Epithelial cell of esophagus (primary cell): ENCODE measurements at regions not wholly inside any gene's neighbourhood (a gene's known extent, or its start where the extent isn't known, plus 50 kb on each side); places are given as distances from the start of the nearest gene placed in this dataset.

Experiments used
- DNase-seq: peaks from one replicate; pipeline ENCODE4 v3.0.0; 2010; ENCODE audit warnings: low read depth
- H3K4me3 ChIP-seq: 2 replicates; pipeline ENCODE4 v1.5.1; 2011; ENCODE audit warnings: mild to moderate bottlenecking, low read length, control low read depth
- TF ChIP-seq, protein P1 (sequence below): IDR thresholded peaks from 2 replicates; pipeline ENCODE4 v1.5.1; 2011; ENCODE audit warnings: low read depth, mild to moderate bottlenecking, low read length, control low read depth, inconsistent platforms; ENCODE audit not compliant: insufficient read depth; ENCODE audit errors: missing control alignments

DNA sequence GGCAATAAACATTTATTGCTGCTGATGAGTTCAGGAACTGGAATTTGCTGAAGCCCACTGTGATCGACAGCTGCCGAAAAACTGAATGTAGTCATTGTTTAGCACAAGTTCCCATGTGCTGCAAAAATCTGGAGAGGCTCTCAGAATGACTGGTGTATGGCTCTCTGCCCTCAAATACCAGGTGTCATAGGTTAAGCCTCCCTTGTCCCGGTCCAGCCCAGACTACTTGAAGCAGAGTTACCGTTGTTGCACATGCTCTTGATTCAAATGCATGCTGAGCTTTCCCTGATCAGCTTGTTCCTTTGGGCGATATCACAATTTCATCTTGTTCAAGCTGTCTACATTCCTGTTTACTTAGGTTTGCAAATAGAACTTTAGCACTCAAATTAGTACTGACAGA, 625.2 kb downstream of the CPS1 start:
- DNase-seq: no peak
- TF ChIP-seq, protein P1, sequence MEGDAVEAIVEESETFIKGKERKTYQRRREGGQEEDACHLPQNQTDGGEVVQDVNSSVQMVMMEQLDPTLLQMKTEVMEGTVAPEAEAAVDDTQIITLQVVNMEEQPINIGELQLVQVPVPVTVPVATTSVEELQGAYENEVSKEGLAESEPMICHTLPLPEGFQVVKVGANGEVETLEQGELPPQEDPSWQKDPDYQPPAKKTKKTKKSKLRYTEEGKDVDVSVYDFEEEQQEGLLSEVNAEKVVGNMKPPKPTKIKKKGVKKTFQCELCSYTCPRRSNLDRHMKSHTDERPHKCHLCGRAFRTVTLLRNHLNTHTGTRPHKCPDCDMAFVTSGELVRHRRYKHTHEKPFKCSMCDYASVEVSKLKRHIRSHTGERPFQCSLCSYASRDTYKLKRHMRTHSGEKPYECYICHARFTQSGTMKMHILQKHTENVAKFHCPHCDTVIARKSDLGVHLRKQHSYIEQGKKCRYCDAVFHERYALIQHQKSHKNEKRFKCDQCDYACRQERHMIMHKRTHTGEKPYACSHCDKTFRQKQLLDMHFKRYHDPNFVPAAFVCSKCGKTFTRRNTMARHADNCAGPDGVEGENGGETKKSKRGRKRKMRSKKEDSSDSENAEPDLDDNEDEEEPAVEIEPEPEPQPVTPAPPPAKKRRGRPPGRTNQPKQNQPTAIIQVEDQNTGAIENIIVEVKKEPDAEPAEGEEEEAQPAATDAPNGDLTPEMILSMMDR: no peak
- H3K4me3 ChIP-seq: no peak overlapping the region

DNA sequence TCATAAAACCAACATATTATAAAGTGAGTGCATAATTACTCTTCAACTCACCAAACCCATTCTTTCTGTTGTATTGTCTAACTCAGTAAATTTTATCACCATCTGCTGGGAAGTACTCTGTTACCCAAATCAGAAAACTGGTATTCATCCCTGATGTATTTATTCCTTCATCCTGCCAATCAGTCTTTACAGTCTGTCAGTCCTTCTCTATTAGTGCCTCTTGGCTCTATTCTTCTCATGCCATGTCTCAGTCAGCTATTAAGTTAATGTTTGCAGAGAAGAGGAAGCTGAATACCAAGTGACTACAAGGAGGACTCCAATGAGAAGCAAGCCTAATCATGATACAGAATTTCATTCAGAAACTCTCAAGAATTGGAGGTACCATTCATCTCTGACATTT, 631.2 kb downstream of the CPS1 start:
- TF ChIP-seq, protein P1: no peak
- no peak for DNase-seq
- H3K4me3 ChIP-seq: no peak overlapping the region

DNA sequence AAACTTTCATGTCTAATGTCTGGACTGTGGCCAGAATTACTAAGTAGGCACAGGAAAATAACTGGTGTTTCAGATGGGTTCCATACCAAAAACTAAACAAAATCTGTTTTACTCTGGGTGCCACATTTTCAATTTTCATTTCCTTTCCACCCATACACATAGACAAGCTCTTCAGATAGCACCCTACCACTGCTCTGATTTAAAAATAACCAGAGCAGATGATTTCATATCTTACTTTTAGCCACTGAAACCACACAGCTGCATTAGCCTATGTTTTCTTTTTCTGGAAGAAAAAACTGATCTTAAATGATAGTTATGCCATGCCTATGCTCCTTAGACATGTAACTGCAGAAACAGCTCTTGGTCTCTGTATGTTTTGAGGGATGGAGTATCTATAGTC, 647.6 kb downstream of the CPS1 start:
- DNase-seq: no peak
- H3K4me3 ChIP-seq: no peak overlapping the region
- TF ChIP-seq, protein P1: no peak

DNA sequence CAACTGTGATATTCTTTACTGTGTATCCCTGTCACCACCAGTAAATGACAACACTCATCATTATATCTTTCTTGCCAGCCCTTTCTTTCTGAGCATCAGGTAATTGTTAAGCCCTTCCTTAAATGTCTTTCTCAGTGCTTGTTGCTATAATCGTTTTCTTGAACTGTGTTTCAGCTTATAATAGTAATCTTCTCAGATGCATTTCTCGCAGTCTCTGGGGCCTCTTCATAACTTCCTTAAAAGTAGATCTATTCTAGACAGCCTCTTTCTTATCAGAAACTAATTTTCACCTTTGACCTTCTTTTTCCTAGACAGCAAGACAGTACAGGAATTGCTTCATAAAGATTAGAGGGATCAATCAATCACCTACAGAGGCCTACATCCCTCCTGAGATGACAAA, 648.1 kb downstream of the CPS1 start:
- no peak overlapping the region for H3K4me3 ChIP-seq
- TF ChIP-seq, protein P1: no peak
- no peak for DNase-seq

DNA sequence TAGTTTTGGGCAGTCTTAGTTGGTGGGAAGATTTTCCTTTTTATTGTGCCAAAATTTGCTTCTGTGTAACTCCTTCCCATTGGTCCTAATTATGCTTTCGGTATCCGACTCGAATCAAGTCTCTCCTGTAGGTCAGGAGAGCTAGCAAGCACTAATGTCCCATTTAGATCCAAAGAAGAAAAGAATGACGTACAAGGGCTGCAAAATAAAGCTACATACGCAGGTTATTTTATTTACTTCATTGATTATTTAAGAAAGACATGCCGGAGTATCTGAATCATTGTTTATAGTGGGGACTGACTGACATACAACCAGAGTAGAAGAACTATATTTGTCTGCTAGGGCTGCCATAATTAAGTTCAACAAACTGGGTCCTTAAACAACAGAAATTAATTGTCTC, 648.5 kb downstream of the CPS1 start:
- DNase-seq: no peak
- H3K4me3 ChIP-seq: no peak overlapping the region
- TF ChIP-seq, protein P1: no peak

DNA sequence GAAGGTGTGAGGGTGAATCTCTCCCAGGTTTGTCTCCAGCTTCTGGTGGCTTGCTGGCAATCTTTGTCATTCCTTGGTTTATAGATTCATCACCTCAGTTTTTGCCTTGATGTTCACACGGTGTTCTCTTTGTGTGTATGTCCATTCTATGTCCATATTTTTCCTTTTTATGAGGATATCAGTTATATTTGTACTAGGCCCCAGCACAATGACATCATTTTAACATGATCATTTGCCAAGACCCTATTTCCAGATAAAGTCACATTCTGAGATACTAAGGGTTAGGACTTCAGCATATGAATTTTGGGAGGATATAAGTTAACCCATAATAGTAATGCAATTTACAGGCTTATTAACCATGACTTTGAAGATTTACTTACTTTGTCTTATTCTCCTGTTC, 649.0 kb downstream of the CPS1 start:
- TF ChIP-seq, protein P1: no peak
- DNase-seq: no peak
- H3K4me3 ChIP-seq: no peak overlapping the region

DNA sequence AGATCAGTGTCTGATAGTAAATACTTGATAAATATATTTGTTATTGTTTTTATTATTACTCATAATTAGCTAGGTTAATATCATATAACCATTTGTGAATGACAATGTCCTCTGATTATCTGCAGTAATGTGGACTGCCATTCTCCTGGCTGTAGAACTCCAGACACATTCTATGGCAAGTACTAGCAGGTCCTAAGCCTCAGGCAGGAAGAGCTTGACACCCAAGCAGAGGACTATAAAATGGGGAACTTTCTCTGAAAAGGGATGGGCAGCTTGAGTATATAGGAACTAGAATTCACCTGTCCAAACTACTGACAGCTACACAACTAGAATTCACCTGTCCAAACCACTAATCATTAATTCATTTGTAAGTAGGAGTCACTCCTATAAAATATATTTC, 649.4 kb downstream of the CPS1 start:
- TF ChIP-seq, protein P1: no peak
- DNase-seq: peak; percentile 56
- H3K4me3 ChIP-seq: no peak overlapping the region
